OCI-LY1 (cell line): ENCODE measurements at regions not wholly inside any gene's neighbourhood (a gene's known extent, or its start where the extent isn't known, plus 50 kb on each side); places are given as distances from the start of the nearest gene placed in this dataset.

Source experiments
- H2AFZ ChIP-seq: fragments of 200-600 bp; sonication (generic), shearing (Covaris generic); 2 replicates; pipeline ENCODE4 v1.6.0; 2014; ENCODE audit warnings: antibody characterized with exemption, mild to moderate bottlenecking, low read length
- H3F3A ChIP-seq: fragments of 200-600 bp; sonication (generic), shearing (Covaris generic); 2 replicates; pipeline ENCODE4 v1.6.0; 2014; ENCODE audit warnings: mild to moderate bottlenecking, antibody characterized with exemption, low read length, moderate library complexity; ENCODE audit not compliant: insufficient read depth
- H3K27ac ChIP-seq: fragments of 200-600 bp; sonication (generic); 2 replicates; pipeline ENCODE4 v1.5.1; 2014; ENCODE audit warnings: low read length, mixed run types, mild to moderate bottlenecking, low read depth; ENCODE audit not compliant: poor library complexity, severe bottlenecking
- H3K27me3 ChIP-seq: fragments of 200-600 bp; sonication (generic); 2 replicates; pipeline ENCODE4 v1.6.0; 2014; ENCODE audit warnings: antibody characterized with exemption, mild to moderate bottlenecking, low read length, moderate library complexity; ENCODE audit not compliant: insufficient read depth
- H3K36me3 ChIP-seq: fragments of 200-600 bp; sonication (generic); 2 replicates; pipeline ENCODE4 v1.6.1; 2014; ENCODE audit warnings: mild to moderate bottlenecking, antibody characterized with exemption, low read length, moderate library complexity, mixed read lengths; ENCODE audit not compliant: insufficient read depth
- H3K4me1 ChIP-seq: fragments of 200-600 bp; sonication (generic); 2 replicates; pipeline ENCODE4 v1.5.1; 2014; ENCODE audit warnings: mild to moderate bottlenecking, low read length, moderate library complexity; ENCODE audit not compliant: insufficient read depth, severe bottlenecking
- H3K4me2 ChIP-seq: fragments of 200-600 bp; sonication (generic), shearing (Covaris generic); 2 replicates; pipeline ENCODE4 v1.6.1; 2014; ENCODE audit warnings: low read length
- H3K4me3 ChIP-seq: fragments of 200-600 bp; sonication (generic); 2 replicates; pipeline ENCODE4 v1.5.1; 2014; ENCODE audit warnings: low read length, low read depth, mild to moderate bottlenecking, mixed read lengths; ENCODE audit not compliant: poor library complexity, severe bottlenecking
- H3K79me2 ChIP-seq: fragments of 200-600 bp; shearing (Covaris generic); 2 replicates; pipeline ENCODE4 v1.6.1; 2016; ENCODE audit warnings: mixed run types, low read length, mixed read lengths; ENCODE audit not compliant: insufficient read depth
- H3K9ac ChIP-seq: fragments of 200-600 bp; sonication (generic), shearing (Covaris generic); 2 replicates; pipeline ENCODE4 v1.6.1; 2014; ENCODE audit warnings: mild to moderate bottlenecking, low read length, mixed read lengths
- H3K9me2 ChIP-seq: fragments of 200-600 bp; sonication (generic), shearing (Covaris generic); 2 replicates; pipeline ENCODE4 v1.6.1; 2014; ENCODE audit warnings: low read depth, mild to moderate bottlenecking, low read length, mixed read lengths
- H3K9me3 ChIP-seq: fragments of 200-600 bp; shearing (Covaris generic); 2 replicates; pipeline ENCODE4 v1.6.1; 2014; ENCODE audit warnings: low read length, mixed read lengths
- H4K20me1 ChIP-seq: fragments of 200-600 bp; sonication (generic), shearing (Covaris generic); 2 replicates; pipeline ENCODE4 v1.6.0; 2016; ENCODE audit warnings: mild to moderate bottlenecking, low read length; ENCODE audit not compliant: insufficient read depth
- EZH2 ChIP-seq: fragments of 200-600 bp; sonication (generic), shearing (Covaris generic); IDR thresholded peaks from 2 replicates; pipeline ENCODE4 v1.8.0; 2017; ENCODE audit warnings: borderline replicate concordance, mixed run types, mild to moderate bottlenecking, antibody characterized with exemption, low read length, moderate library complexity, mixed read lengths
- TF ChIP-seq, protein P1 (sequence below): fragments of 200-600 bp; sonication (generic), shearing (Covaris generic); IDR thresholded peaks from 2 replicates; pipeline ENCODE4 v1.5.1; 2017; ENCODE audit warnings: mild to moderate bottlenecking, antibody characterized with exemption, low read length, moderate library complexity, mixed read lengths

- Histone ChIP-seq H3K27me3 (0 out of 2 replicates have a peak, but pooled peaks cover 3% of the 10 kb centered on the region), H3K27ac (no peak overlapping the region), H3K9ac (no peak overlapping the region), H3K4me1 (no peaks in the 10 kb centered on the region), H2AFZ (no peak overlapping the region), H4K20me1 (no peaks in the 10 kb centered on the region), H3K9me2 (no peaks in the 10 kb centered on the region), H3K4me3 (no peak overlapping the region), H3F3A (no peaks in the 10 kb centered on the region), H3K4me2 (no peak overlapping the region), H3K36me3 (no peaks in the 10 kb centered on the region), H3K9me3 (no peaks in the 10 kb centered on the region), H3K79me2 (no peaks in the 10 kb centered on the region)
- TF ChIP-seq EZH2, result no peak
- TF ChIP-seq, protein P1, sequence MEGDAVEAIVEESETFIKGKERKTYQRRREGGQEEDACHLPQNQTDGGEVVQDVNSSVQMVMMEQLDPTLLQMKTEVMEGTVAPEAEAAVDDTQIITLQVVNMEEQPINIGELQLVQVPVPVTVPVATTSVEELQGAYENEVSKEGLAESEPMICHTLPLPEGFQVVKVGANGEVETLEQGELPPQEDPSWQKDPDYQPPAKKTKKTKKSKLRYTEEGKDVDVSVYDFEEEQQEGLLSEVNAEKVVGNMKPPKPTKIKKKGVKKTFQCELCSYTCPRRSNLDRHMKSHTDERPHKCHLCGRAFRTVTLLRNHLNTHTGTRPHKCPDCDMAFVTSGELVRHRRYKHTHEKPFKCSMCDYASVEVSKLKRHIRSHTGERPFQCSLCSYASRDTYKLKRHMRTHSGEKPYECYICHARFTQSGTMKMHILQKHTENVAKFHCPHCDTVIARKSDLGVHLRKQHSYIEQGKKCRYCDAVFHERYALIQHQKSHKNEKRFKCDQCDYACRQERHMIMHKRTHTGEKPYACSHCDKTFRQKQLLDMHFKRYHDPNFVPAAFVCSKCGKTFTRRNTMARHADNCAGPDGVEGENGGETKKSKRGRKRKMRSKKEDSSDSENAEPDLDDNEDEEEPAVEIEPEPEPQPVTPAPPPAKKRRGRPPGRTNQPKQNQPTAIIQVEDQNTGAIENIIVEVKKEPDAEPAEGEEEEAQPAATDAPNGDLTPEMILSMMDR, result no peak
Observed at GRCh38 chr1:29698626-29699025, 462.3 kb downstream of the PTPRU start.

GRCh38 chr1:29698033-29698432 lies 461.7 kb downstream of the PTPRU start:
- TF ChIP-seq EZH2, result no peak
- TF ChIP-seq, protein P1, result no peak
- no peaks in the 10 kb centered on the region for H4K20me1 ChIP-seq
- H3K79me2 ChIP-seq, result no peaks in the 10 kb centered on the region
- H3K4me2 ChIP-seq, result no peak overlapping the region
- H3K4me3 ChIP-seq, result no peak overlapping the region
- no peaks in the 10 kb centered on the region for H3K36me3 ChIP-seq
- H3K9ac ChIP-seq, result no peak overlapping the region
- H3F3A ChIP-seq, result no peaks in the 10 kb centered on the region
- no peak overlapping the region for H3K27ac ChIP-seq
- no peaks in the 10 kb centered on the region for H3K9me2 ChIP-seq
- 0 out of 2 replicates have a peak, but pooled peaks cover 3% of the 10 kb centered on the region for H3K27me3 ChIP-seq
- no peak overlapping the region for H2AFZ ChIP-seq
- no peaks in the 10 kb centered on the region for H3K4me1 ChIP-seq
- H3K9me3 ChIP-seq, result no peaks in the 10 kb centered on the region

GRCh38 chr1:29697391-29697780 lies 461.1 kb downstream of the PTPRU start:
- TF ChIP-seq, protein P1, result no peak
- no peak for TF ChIP-seq EZH2
- H4K20me1 ChIP-seq, result no peaks in the 10 kb centered on the region
- no peaks in the 10 kb centered on the region for H3K9me3 ChIP-seq
- H3K9me2 ChIP-seq, result no peaks in the 10 kb centered on the region
- H3K4me2 ChIP-seq, result no peak overlapping the region
- H3K4me1 ChIP-seq, result no peaks in the 10 kb centered on the region
- H3K27ac ChIP-seq, result no peak overlapping the region
- no peak overlapping the region for H2AFZ ChIP-seq
- H3K9ac ChIP-seq, result no peak overlapping the region
- H3K4me3 ChIP-seq, result no peak overlapping the region
- no peaks in the 10 kb centered on the region for H3F3A ChIP-seq
- H3K36me3 ChIP-seq, result no peaks in the 10 kb centered on the region
- no peaks in the 10 kb centered on the region for H3K79me2 ChIP-seq
- 0 out of 2 replicates have a peak, but pooled peaks cover 3% of the 10 kb centered on the region for H3K27me3 ChIP-seq
